Loucy (cell line): ENCODE measurements at regions not wholly inside any gene's neighbourhood (a gene's known extent, or its start where the extent isn't known, plus 50 kb on each side); places are given as distances from the start of the nearest gene placed in this dataset.

Experiments
- CTCF ChIP-seq: fragments of 200-600 bp; sonication (generic); conservative IDR thresholded peaks from 2 replicates; pipeline ENCODE4 v1.5.1; 2014; ENCODE audit warnings: mild to moderate bottlenecking, antibody characterized with exemption, low read length
- EZH2phosphoT487 ChIP-seq: fragments of 200-600 bp; IDR thresholded peaks from 2 replicates; pipeline ENCODE4 v1.6.1; 2018; ENCODE audit warnings: antibody characterized with exemption, mild to moderate bottlenecking, moderate library complexity, borderline replicate concordance

- TF ChIP-seq CTCF (no peak), EZH2phosphoT487 (no peak)
Observed at GRCh38 chr10:131795761-131796160, 105.0 kb upstream of the PPP2R2D start.
